ENCODE measurements at regions not wholly inside any gene's neighbourhood (a gene's known extent, or its start where the extent isn't known, plus 50 kb on each side); places are given as distances from the start of the nearest gene placed in this dataset.

GRCh38 chr13:44277459-44277858, 96.2 kb upstream of the SERP2 start:
- H3K4me2 ChIP-seq, result no peak overlapping the region
- no peak overlapping the region for H3K4me3 ChIP-seq
- H3K79me2 ChIP-seq (replicated peaks; ENCODE audit: insufficient read depth), result no peaks in the 10 kb centered on the region
- no peaks in the 10 kb centered on the region for H4K20me1 ChIP-seq (replicated peaks; ENCODE audit: insufficient read depth)
- Mint-ChIP-seq H3K36me3 (ENCODE audit: low read depth) (no peaks in the 10 kb centered on the region), H3K27ac (no peak overlapping the region), H3K4me3 (no peak overlapping the region), H3K4me1 (peaks cover 8% of the 10 kb centered on the region; the same call in 2 of the 3 replicates), H3K9me3 (no peaks in the 10 kb centered on the region), H3K27me3 (ENCODE audit: insufficient read depth, low read depth, poor library complexity) (peaks cover 1% of the 10 kb centered on the region)
- no peaks in the 10 kb centered on the region for H3F3A ChIP-seq (replicated peaks; ENCODE audit: low read depth)
- peaks cover 17% of the 10 kb centered on the region; the same call in 1 of the 2 replicates for H3K9me2 ChIP-seq (ENCODE audit: insufficient read depth)
- H3K27me3 ChIP-seq (ENCODE audit: insufficient read depth), result no peaks in the 10 kb centered on the region
- no peaks in the 10 kb centered on the region for H3K36me3 ChIP-seq (ENCODE audit: insufficient read depth)
- no peak for ATAC-seq
- H3K4me1 ChIP-seq (ENCODE audit: insufficient read depth), result no peaks in the 10 kb centered on the region; the same call in 1 of the 2 replicates
- H3K27ac ChIP-seq (ENCODE audit: low read depth), result no peak overlapping the region
- H2AFZ ChIP-seq, result no peak overlapping the region
- TF ChIP-seq EZH2 (IDR thresholded peaks at IDR 0.05; ENCODE audit: low read depth, unreplicated experiment) (no peak), ZNF114 (CRISPR knock-in tag; IDR thresholded peaks at IDR 0.05) (no peak), JUNB (IDR thresholded peaks at IDR 0.05; ENCODE audit: unreplicated experiment) (no peak), ETS1 (IDR thresholded peaks at IDR 0.05) (no peak), STAT1 (IDR thresholded peaks at IDR 0.05; ENCODE audit: unreplicated experiment) (no peak), CTCF (conservative IDR thresholded peaks at IDR 0.05; ENCODE audit: low read depth in 2 of 2) (no peak), CREB1 (CRISPR knock-in tag; IDR thresholded peaks at IDR 0.05; ENCODE audit: low read depth) (no peak), ZNF462 (CRISPR knock-in tag; IDR thresholded peaks at IDR 0.05) (no peak), ZNF331 (CRISPR knock-in tag; IDR thresholded peaks at IDR 0.05; ENCODE audit: low read depth) (no peak), NANOG (IDR thresholded peaks at IDR 0.05; ENCODE audit: borderline replicate concordance) (no peak), EZH2phosphoT487 (IDR thresholded peaks at IDR 0.05; ENCODE audit: unreplicated experiment) (no peak), REST (IDR thresholded peaks at IDR 0.05; ENCODE audit: unreplicated experiment) (no peak), POLR2AphosphoS5 (IDR thresholded peaks at IDR 0.05; ENCODE audit: low read depth) (no peak)
- DNase-seq (ENCODE audit: low spot score), result no peak
